ENCODE measurements at regions not wholly inside any gene's neighbourhood (a gene's known extent, or its start where the extent isn't known, plus 50 kb on each side); places are given as distances from the start of the nearest gene placed in this dataset.

GRCh38 chr21:41576013-41576615 lies 68.2 kb upstream of the TMPRSS2 start:
- TF ChIP-seq CTCF (conservative IDR thresholded peaks at IDR 0.05) = no peak
- H3K27ac ChIP-seq = peak overlapping the region; percentile 70

DNA sequence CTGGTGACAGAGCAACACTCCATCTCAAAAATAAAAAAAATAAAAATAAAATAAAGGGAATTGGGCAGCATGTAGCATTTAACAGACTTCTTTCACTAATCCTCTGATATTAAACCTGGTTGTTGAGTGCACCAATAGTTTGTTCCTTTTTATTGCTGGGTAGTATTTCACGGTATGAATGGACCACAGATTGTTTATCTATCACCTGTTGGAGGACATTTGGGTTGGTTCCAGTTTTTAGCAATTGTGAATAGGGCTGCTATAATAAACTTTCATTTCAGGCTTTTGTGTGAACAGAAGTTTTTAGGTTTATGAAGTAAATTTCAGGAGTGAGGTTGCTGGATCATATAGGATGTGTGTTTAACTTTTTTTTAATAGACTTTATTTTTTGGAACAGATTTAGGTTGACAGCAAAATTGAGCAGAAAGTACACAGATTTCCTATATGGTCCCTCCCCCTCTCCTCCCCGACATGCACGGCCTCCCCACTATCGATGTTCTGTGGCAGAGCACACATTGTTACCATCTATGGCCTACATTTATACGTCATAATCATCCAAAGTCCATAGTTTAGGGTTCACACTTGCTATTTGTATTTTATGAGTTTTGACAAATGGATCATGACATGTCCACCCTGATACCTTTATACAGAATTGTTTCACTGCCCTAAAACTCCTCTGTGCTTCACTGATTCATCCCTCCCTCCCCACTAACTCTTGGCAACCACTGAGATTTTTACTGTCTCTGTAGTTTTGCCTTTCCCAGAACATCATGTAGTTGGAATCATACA lies 66.1 kb upstream of the TMPRSS2 start:
- no peak for TF ChIP-seq CTCF (conservative IDR thresholded peaks at IDR 0.05)
- peak overlapping the region; percentile 70; the same call in 1 of the 2 replicates for H3K27ac ChIP-seq

- no peak overlapping the region; the same call in 1 of the 2 replicates for H3K27ac ChIP-seq
- TF ChIP-seq CTCF (conservative IDR thresholded peaks at IDR 0.05) = no peak
These were observed 64.1 kb upstream of the TMPRSS2 start for GRCh38 chr21:41571938-41572510.

- TF ChIP-seq CTCF (conservative IDR thresholded peaks at IDR 0.05) = no peak
- H3K27ac ChIP-seq = peak overlapping the region; percentile 94
These were observed 62.9 kb upstream of the TMPRSS2 start for GRCh38 chr21:41570791-41571355.

DNA sequence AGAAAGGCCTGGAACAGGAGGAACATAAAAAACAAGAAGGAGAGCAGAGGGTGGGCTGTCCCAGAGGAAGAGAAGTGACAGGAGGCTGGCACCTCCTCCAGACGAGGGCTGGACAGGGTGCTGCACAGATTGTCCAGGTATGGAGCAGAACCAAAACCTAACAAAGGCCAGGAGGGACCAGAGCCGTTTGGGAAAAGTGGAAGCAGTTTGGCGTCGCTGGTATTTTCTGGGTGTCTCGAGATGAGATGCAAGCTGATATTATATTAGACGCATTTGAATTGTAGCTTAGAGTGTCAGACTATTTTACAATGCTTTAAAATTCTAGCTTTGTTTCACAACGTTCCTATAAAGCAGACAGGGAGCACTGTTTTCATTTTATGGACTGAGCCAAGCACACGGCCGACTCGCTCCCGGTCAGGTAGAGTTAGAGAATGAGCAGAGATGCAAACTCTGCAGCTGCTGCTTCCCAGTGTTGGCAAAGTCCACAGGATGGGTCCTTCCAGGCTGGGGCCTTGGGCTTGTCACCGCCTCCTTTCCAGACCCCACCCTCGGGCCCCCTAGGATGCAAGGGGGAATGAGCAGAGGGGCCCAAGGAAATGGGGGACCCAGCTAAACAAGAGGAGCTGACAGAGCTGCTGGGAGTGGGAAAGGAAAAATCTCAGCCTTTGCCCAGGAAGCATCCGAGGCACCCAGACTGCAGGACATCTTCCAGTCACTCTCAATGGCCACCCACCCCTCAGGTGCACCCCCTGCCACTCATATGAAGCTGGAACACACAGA lies 60.8 kb upstream of the TMPRSS2 start:
- peak overlapping the region; percentile 94 for H3K27ac ChIP-seq
- no peak for TF ChIP-seq CTCF (conservative IDR thresholded peaks at IDR 0.05)

GRCh38 chr21:41567901-41568510 lies 60.0 kb upstream of the TMPRSS2 start:
- TF ChIP-seq CTCF (conservative IDR thresholded peaks at IDR 0.05) = no peak
- H3K27ac ChIP-seq = peak overlapping the region; percentile 94

DNA sequence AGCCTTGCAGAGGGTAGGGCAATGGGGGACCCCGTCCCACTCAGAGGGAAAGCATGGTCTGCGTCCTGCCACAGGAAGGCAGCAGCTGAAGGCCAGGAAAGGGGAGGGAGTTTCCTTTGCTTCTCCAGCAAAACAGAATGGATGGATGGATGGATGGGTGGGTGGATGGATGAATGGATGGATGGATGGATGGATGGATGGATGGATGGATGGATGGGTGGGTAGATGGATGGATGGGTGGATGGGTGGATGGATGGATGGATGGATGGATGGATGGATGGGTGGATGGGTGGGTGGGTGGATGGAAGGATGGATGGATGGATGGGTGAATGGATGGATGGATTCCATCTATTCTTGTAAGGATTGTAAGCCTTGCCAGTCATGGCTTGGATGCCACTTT lies 59.3 kb upstream of the TMPRSS2 start:
- H3K27ac ChIP-seq = peak overlapping the region; percentile 94

Data from VCaP (cell line).